Trophoblast cell (in vitro differentiated cells and primary cell): ENCODE measurements at regions not wholly inside any gene's neighbourhood (a gene's known extent, or its start where the extent isn't known, plus 50 kb on each side); places are given as distances from the start of the nearest gene placed in this dataset.

Experiments
- DNase-seq, 2 donors: peaks; one replicate each; pipeline ENCODE4 v3.0.0-alpha.2; 2016
- H2AFZ ChIP-seq: 2 replicates; pipeline ENCODE4 v1.6.1; 2013; ENCODE audit warnings: low read length, moderate library complexity, mild to moderate bottlenecking; ENCODE audit not compliant: insufficient read depth, poor library complexity
- H2AK5ac ChIP-seq: 2 replicates; pipeline ENCODE4 v1.6.1; 2013; ENCODE audit warnings: mild to moderate bottlenecking, low read length
- H2BK120ac ChIP-seq: 2 replicates; pipeline ENCODE4 v1.6.1; 2013; ENCODE audit warnings: low read length, mild to moderate bottlenecking, moderate library complexity; ENCODE audit not compliant: insufficient read depth, poor library complexity
- H2BK12ac ChIP-seq: 2 replicates; pipeline ENCODE4 v1.6.1; 2013; ENCODE audit warnings: mild to moderate bottlenecking, low read length, moderate library complexity
- H2BK5ac ChIP-seq: 2 replicates; pipeline ENCODE4 v1.6.1; 2013; ENCODE audit warnings: low read length, low read depth, moderate library complexity, mild to moderate bottlenecking; ENCODE audit not compliant: poor library complexity
- H3K14ac ChIP-seq: 2 replicates; pipeline ENCODE4 v1.6.1; 2013; ENCODE audit warnings: mild to moderate bottlenecking, low read length
- H3K18ac ChIP-seq: 2 replicates; pipeline ENCODE4 v1.6.1; 2013; ENCODE audit warnings: mild to moderate bottlenecking, low read length
- H3K23ac ChIP-seq: 2 replicates; pipeline ENCODE4 v1.6.1; 2013; ENCODE audit warnings: low read length
- H3K27ac ChIP-seq: 2 replicates; pipeline ENCODE4 v1.5.1; 2013; ENCODE audit warnings: low read depth, mild to moderate bottlenecking, inconsistent platforms, low read length, moderate library complexity
- H3K27me3 ChIP-seq: 2 replicates; pipeline ENCODE4 v1.6.1; 2013; ENCODE audit warnings: inconsistent platforms, mild to moderate bottlenecking, low read length, moderate library complexity; ENCODE audit not compliant: insufficient read depth
- H3K36me3 ChIP-seq, 2 experiments: 1 replicate in 1 of 2; 2 replicates in 1 of 2; pipeline ENCODE4 v1.6.1; 2013; ENCODE audit warnings: low read length in 2 of 2, mild to moderate bottlenecking in 2 of 2, moderate library complexity in 1 of 2; ENCODE audit not compliant: insufficient read depth in 2 of 2, control insufficient read depth in 1 of 2
- H3K4ac ChIP-seq: 2 replicates; pipeline ENCODE4 v1.6.1; 2013; ENCODE audit warnings: low read depth, mild to moderate bottlenecking, low read length, moderate library complexity
- H3K4me1 ChIP-seq, 2 experiments: 1 replicate in 1 of 2; 2 replicates in 1 of 2; pipeline ENCODE4 v1.6.1; 2013; ENCODE audit warnings: low read length in 2 of 2, mild to moderate bottlenecking in 2 of 2, moderate library complexity in 1 of 2; ENCODE audit not compliant: insufficient read depth in 2 of 2, control insufficient read depth in 1 of 2
- H3K4me2 ChIP-seq: 2 replicates; pipeline ENCODE4 v1.6.1; 2013; ENCODE audit warnings: inconsistent platforms, mild to moderate bottlenecking, low read length, moderate library complexity
- H3K4me3 ChIP-seq: 2 replicates; pipeline ENCODE4 v1.5.1; 2013; ENCODE audit warnings: mild to moderate bottlenecking, low read depth, low read length, inconsistent platforms
- H3K79me1 ChIP-seq: one replicate; pipeline ENCODE4 v1.6.1; 2013; ENCODE audit warnings: low read length
- H3K79me2 ChIP-seq: 2 replicates; pipeline ENCODE4 v1.6.1; 2013; ENCODE audit warnings: low read length, mild to moderate bottlenecking; ENCODE audit not compliant: control insufficient read depth, insufficient read depth, poor library complexity
- H3K9ac ChIP-seq: 2 replicates; pipeline ENCODE4 v1.6.1; 2013; ENCODE audit warnings: mild to moderate bottlenecking, low read length
- H3K9me3 ChIP-seq: 2 replicates; pipeline ENCODE4 v1.6.1; 2013; ENCODE audit warnings: low read depth, mild to moderate bottlenecking, control low read depth, inconsistent platforms, low read length; ENCODE audit not compliant: insufficient read depth
- H4K12ac ChIP-seq: 2 replicates; pipeline ENCODE4 v1.6.1; 2013; ENCODE audit warnings: low read depth, mild to moderate bottlenecking, low read length, moderate library complexity
- H4K8ac ChIP-seq: 2 replicates; pipeline ENCODE4 v1.6.1; 2013; ENCODE audit warnings: low read depth, mild to moderate bottlenecking, low read length, moderate library complexity
- H4K91ac ChIP-seq: one replicate; pipeline ENCODE4 v1.6.1; 2013; ENCODE audit warnings: low read depth, mild to moderate bottlenecking, low read length, moderate library complexity
- WGBS: extraction: QIAGEN DNeasy Blood & Tissue Kit; methylation state at CpG from one replicate; pipeline ENCODE4 v1.1.7; 2013; ENCODE audit warnings: missing lambda C conversion rate; ENCODE audit not compliant: insufficient read length, insufficient coverage; ENCODE audit errors: extremely low coverage; 5-methylcytosine and 5-hydroxymethylcytosine counted together

DNA sequence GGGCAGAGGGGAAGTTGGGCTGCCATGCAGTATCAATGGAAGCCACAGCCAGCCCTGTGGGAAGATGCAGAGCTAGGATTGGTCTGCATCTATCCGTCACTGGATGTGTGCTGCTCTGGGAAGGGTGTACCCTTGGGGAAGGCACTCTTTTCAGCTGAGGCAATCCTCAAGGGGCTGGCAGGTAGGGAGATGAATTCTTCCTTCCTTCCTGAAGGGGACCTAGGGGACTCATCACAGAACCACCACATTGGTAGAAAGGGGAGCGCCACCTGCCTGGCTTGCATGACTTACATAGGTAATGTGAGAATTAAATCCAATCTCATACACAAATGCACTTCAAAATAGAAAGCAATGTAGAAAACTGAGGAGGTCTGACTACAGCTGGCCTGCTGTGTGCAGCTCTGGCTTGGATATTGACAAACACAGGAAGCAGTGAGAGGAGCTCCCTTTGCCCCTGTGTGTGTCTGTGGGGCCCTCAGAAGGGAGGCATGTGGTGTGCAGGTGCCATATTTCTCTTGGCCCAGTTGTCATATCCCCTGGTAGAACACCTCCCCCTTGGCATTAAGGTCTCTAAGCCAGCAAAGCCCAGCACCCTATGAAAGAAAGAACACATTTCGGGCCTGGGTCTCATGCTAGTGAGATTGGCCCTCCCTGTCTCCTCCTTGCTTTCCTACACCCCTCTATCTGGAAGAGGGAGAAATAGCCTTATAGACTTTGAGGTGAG is 260.3 kb upstream of the MOCS1 start:
- Histone ChIP-seq H2BK12ac (no peak overlapping the region), H3K79me1 (no peaks in the 10 kb centered on the region)
- DNase-seq = no peak

GRCh38 chr6:40192516-40192915 is 258.3 kb upstream of the MOCS1 start:
- H3K79me1 ChIP-seq = no peaks in the 10 kb centered on the region
- H2BK120ac ChIP-seq = no peak overlapping the region
- no CpG with 5 or more reads among the region's 4 CpGs for WGBS

More for the DNA sequence above, 260.3 kb upstream of the MOCS1 start:
- Histone ChIP-seq H3K4me2 (no peak overlapping the region), H2AFZ (no peak overlapping the region), H4K91ac (no peak overlapping the region), H3K4me1 (no peaks in the 10 kb centered on the region), H2BK5ac (no peak overlapping the region), H2BK120ac (no peak overlapping the region), H3K27me3 (no peaks in the 10 kb centered on the region), H3K36me3 (no peaks in the 10 kb centered on the region), H2AK5ac (no peak overlapping the region), H4K12ac (no peak overlapping the region), H4K8ac (no peak overlapping the region), H3K23ac (no peak overlapping the region), H3K4ac (no peak overlapping the region), H3K9me3 (peaks cover 1% of the 10 kb centered on the region), H3K14ac (no peak overlapping the region), H3K9ac (no peak overlapping the region), H3K18ac (no peak overlapping the region), H3K4me3 (no peak overlapping the region), H3K27ac (no peak overlapping the region), H3K79me2 (no peaks in the 10 kb centered on the region)
- WGBS = no CpG with 5 or more reads among the region's 3 CpGs

DNA sequence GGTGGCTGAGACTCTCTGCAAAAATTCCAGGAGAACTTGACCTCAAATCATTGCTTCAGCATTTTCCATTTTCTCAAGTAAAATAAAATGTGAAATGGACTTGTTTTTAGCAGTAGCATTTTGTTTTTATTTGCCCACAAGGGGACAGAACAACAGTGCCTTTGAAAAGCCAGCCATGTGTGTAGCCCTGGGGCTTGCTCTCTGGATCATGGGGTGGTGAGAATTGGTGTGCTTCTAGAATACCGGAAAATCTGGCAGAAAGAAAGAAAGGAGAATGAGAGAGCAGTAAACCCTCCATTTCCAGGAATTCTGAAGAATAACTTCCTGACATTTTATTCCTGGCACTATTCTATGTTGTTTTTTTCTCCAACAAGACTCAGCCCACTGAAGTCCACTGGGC is 254.7 kb upstream of the MOCS1 start:
- H3K79me1 ChIP-seq = no peaks in the 10 kb centered on the region
- no peak for DNase-seq
- no peaks in the 10 kb centered on the region for H3K79me2 ChIP-seq
- H2BK120ac ChIP-seq = no peak overlapping the region
- no peak overlapping the region for H4K12ac ChIP-seq
- H3K4ac ChIP-seq = no peak overlapping the region
- no peak overlapping the region for H3K9ac ChIP-seq
- H3K18ac ChIP-seq = no peak overlapping the region
- no peak overlapping the region for H2BK12ac ChIP-seq
- no peak overlapping the region for H3K14ac ChIP-seq
- peaks cover 5% of the 10 kb centered on the region for H3K9me3 ChIP-seq
- H3K23ac ChIP-seq = no peak overlapping the region
- no peak overlapping the region for H2AK5ac ChIP-seq
- no peak overlapping the region for H4K8ac ChIP-seq
- no peak overlapping the region for H3K4me3 ChIP-seq
- H2BK5ac ChIP-seq = no peak overlapping the region
- no CpG with 5 or more reads among the region's 1 CpG for WGBS
- H3K4me1 ChIP-seq = no peaks in the 10 kb centered on the region
- no peaks in the 10 kb centered on the region for H3K36me3 ChIP-seq
- H3K4me2 ChIP-seq = no peak overlapping the region
- H4K91ac ChIP-seq = no peak overlapping the region
- H3K27me3 ChIP-seq = no peaks in the 10 kb centered on the region
- H3K27ac ChIP-seq = no peak overlapping the region
- H2AFZ ChIP-seq = no peak overlapping the region

More at GRCh38 chr6:40192516-40192915, 258.3 kb upstream of the MOCS1 start:
- Histone ChIP-seq H3K79me2 (no peaks in the 10 kb centered on the region), H3K9me3 (peaks cover 1% of the 10 kb centered on the region), H3K23ac (no peak overlapping the region), H3K27me3 (no peaks in the 10 kb centered on the region), H3K27ac (no peak overlapping the region), H2AK5ac (no peak overlapping the region), H2AFZ (no peak overlapping the region), H3K4me3 (no peak overlapping the region), H2BK5ac (no peak overlapping the region), H3K9ac (no peak overlapping the region), H3K4ac (no peak overlapping the region), H3K4me1 (no peaks in the 10 kb centered on the region), H3K14ac (no peak overlapping the region), H2BK12ac (no peak overlapping the region), H3K4me2 (no peak overlapping the region), H4K8ac (no peak overlapping the region), H4K91ac (no peak overlapping the region), H4K12ac (no peak overlapping the region), H3K36me3 (no peaks in the 10 kb centered on the region), H3K18ac (no peak overlapping the region)
- DNase-seq = no peak

- no peaks in the 10 kb centered on the region for H3K36me3 ChIP-seq
- H2BK12ac ChIP-seq = no peak overlapping the region
- H3K23ac ChIP-seq = no peak overlapping the region
- no peak for DNase-seq
- H2BK120ac ChIP-seq = no peak overlapping the region
- no peak overlapping the region for H3K4ac ChIP-seq
- H4K91ac ChIP-seq = no peak overlapping the region
- no peak overlapping the region for H3K4me3 ChIP-seq
- no peak overlapping the region for H3K27ac ChIP-seq
- H3K4me2 ChIP-seq = no peak overlapping the region
- H3K14ac ChIP-seq = no peak overlapping the region
- no peaks in the 10 kb centered on the region for H3K79me2 ChIP-seq
- H4K12ac ChIP-seq = no peak overlapping the region
- H3K9me3 ChIP-seq = peaks cover 8% of the 10 kb centered on the region
- H3K27me3 ChIP-seq = no peaks in the 10 kb centered on the region
- no peaks in the 10 kb centered on the region for H3K79me1 ChIP-seq
- no peak overlapping the region for H3K9ac ChIP-seq
- H2BK5ac ChIP-seq = no peak overlapping the region
- WGBS = no CpG with 5 or more reads among the region's 5 CpGs
- H2AFZ ChIP-seq = no peak overlapping the region
- H2AK5ac ChIP-seq = no peak overlapping the region
- H3K18ac ChIP-seq = no peak overlapping the region
- no peak overlapping the region for H4K8ac ChIP-seq
- H3K4me1 ChIP-seq = no peaks in the 10 kb centered on the region
These were observed 253.4 kb upstream of the MOCS1 start for GRCh38 chr6:40187535-40188144.
